ENCODE measurements at regions not wholly inside any gene's neighbourhood (a gene's known extent, or its start where the extent isn't known, plus 50 kb on each side); places are given as distances from the start of the nearest gene placed in this dataset.
"Not testable (repeated sequence)": the region's sequence is repeated elsewhere in the genome, so short reads cannot be mapped to it uniquely, and the experiment has no call there.

GRCh38 chr1:198404632-198405031 is 135.8 kb downstream of the ATP6V1G3 start:
- not testable (repeated sequence) for TF ChIP-seq CTCF (conservative IDR thresholded peaks at IDR 0.05); ZFX (IDR thresholded peaks at IDR 0.05)

Measured in C4-2B (cell line).